ENCODE measurements at regions not wholly inside any gene's neighbourhood (a gene's known extent, or its start where the extent isn't known, plus 50 kb on each side); places are given as distances from the start of the nearest gene placed in this dataset.

DNA sequence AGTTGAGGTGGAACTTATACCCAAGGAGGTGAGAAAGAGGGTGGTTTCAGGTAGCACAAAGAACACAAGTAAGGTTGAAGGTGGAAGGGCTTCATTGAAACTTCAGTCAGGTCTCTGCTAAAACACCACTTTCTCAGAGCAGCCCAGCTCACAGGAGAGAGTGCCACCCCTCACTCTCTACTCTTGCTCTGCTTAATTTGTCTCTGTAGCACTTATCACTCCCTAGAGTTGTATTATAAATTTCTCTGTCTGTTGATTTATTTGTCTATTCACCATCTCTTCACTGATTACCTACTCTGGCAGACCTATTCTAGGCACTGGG is 353.8 kb upstream of the CNR1 start:
- Histone ChIP-seq H3K4me3 (ENCODE audit: insufficient read length, low read depth) (no peak overlapping the region), H3K9me3 (ENCODE audit: insufficient read depth, low read length) (no peaks in the 10 kb centered on the region), H3K9ac (ENCODE audit: insufficient read length, low read depth) (no peak overlapping the region), H3K4me1 (ENCODE audit: insufficient read depth, insufficient read length) (no peaks in the 10 kb centered on the region), H3K36me3 (ENCODE audit: insufficient read depth, insufficient read length, low read length) (no peaks in the 10 kb centered on the region), H3K27me3 (ENCODE audit: insufficient read depth, insufficient read length) (no peaks in the 10 kb centered on the region)
- no peak for TF ChIP-seq SUZ12 (IDR thresholded peaks at IDR 0.05; ENCODE audit: extremely low read depth, insufficient read depth, insufficient read length)
- TF ChIP-seq ZNF274 (IDR thresholded peaks at IDR 0.05; ENCODE audit: low read depth, low read length) = no peak
- TF ChIP-seq YY1 (IDR thresholded peaks at IDR 0.05; ENCODE audit: insufficient read depth, insufficient read length) = no peak
- DNase-seq (ENCODE audit: low read depth, low spot score) = no peak

GRCh38 chr6:88519301-88520016 is 353.3 kb upstream of the CNR1 start:
- H3K27me3 ChIP-seq (ENCODE audit: insufficient read depth, insufficient read length) = no peaks in the 10 kb centered on the region
- DNase-seq (ENCODE audit: low read depth, low spot score) = no peak
- no peaks in the 10 kb centered on the region for H3K9me3 ChIP-seq (ENCODE audit: insufficient read depth, low read length)
- TF ChIP-seq YY1 (IDR thresholded peaks at IDR 0.05; ENCODE audit: insufficient read depth, insufficient read length) (no peak), ZNF274 (IDR thresholded peaks at IDR 0.05; ENCODE audit: low read depth, low read length) (no peak), SUZ12 (IDR thresholded peaks at IDR 0.05; ENCODE audit: extremely low read depth, insufficient read depth, insufficient read length) (no peak)
- no peaks in the 10 kb centered on the region for H3K36me3 ChIP-seq (ENCODE audit: insufficient read depth, insufficient read length, low read length)
- H3K4me3 ChIP-seq (ENCODE audit: insufficient read length, low read depth) = no peak overlapping the region
- H3K4me1 ChIP-seq (ENCODE audit: insufficient read depth, insufficient read length) = no peaks in the 10 kb centered on the region
- no peak overlapping the region for H3K9ac ChIP-seq (ENCODE audit: insufficient read length, low read depth)

DNA sequence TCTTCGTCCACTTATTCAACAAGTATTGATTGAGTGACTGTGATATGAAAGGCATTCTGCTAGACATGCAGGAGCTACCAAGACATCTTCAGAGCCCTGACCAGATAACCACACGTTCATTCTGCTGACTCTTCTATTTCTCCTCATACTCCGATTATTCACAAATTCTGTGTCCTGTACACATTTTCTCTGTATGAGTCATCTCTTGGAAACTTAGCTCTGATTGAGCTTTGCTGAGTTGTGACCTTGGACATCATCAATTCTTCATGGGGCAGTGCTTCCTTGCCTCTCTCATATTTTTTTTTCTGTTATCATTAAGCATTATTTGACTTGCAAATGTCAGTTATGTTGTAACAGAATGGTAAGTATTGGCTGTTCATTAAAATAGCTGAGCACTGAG is 351.6 kb upstream of the CNR1 start:
- Histone ChIP-seq H3K9me3 (ENCODE audit: insufficient read depth, low read length) (no peaks in the 10 kb centered on the region), H3K9ac (ENCODE audit: insufficient read length, low read depth) (no peak overlapping the region), H3K27me3 (ENCODE audit: insufficient read depth, insufficient read length) (no peaks in the 10 kb centered on the region), H3K4me3 (ENCODE audit: insufficient read length, low read depth) (no peak overlapping the region), H3K4me1 (ENCODE audit: insufficient read depth, insufficient read length) (no peaks in the 10 kb centered on the region), H3K36me3 (ENCODE audit: insufficient read depth, insufficient read length, low read length) (no peaks in the 10 kb centered on the region)
- DNase-seq (ENCODE audit: low read depth, low spot score) = no peak
- TF ChIP-seq SUZ12 (IDR thresholded peaks at IDR 0.05; ENCODE audit: extremely low read depth, insufficient read depth, insufficient read length) (no peak), YY1 (IDR thresholded peaks at IDR 0.05; ENCODE audit: insufficient read depth, insufficient read length) (no peak), ZNF274 (IDR thresholded peaks at IDR 0.05; ENCODE audit: low read depth, low read length) (no peak)

DNA sequence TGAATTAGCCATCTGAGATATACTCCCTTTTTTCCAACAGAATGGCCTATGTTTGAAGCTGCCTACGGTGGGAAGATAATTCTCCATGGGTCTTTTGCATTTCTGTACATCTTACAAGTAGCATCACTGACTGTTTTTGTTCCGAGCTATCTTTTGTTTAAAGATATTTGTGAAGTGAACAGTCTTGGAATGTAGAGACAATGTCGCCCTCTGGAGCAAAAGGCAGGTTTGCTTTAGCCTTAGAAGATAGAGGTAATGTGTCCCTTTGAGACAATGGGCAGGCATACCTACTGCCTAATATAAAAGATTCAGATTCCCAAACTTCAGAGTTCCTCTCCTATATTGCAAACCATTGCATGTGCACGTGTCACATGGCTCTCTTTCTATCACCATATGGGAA is 347.8 kb upstream of the CNR1 start:
- Histone ChIP-seq H3K27me3 (ENCODE audit: insufficient read depth, insufficient read length) (no peaks in the 10 kb centered on the region), H3K9ac (ENCODE audit: insufficient read length, low read depth) (no peak overlapping the region), H3K4me1 (ENCODE audit: insufficient read depth, insufficient read length) (no peaks in the 10 kb centered on the region), H3K9me3 (ENCODE audit: insufficient read depth, low read length) (no peaks in the 10 kb centered on the region), H3K4me3 (ENCODE audit: insufficient read length, low read depth) (no peak overlapping the region), H3K36me3 (ENCODE audit: insufficient read depth, insufficient read length, low read length) (no peaks in the 10 kb centered on the region)
- TF ChIP-seq SUZ12 (IDR thresholded peaks at IDR 0.05; ENCODE audit: extremely low read depth, insufficient read depth, insufficient read length) (no peak), ZNF274 (IDR thresholded peaks at IDR 0.05; ENCODE audit: low read depth, low read length) (no peak), YY1 (IDR thresholded peaks at IDR 0.05; ENCODE audit: insufficient read depth, insufficient read length) (no peak)
- DNase-seq (ENCODE audit: low read depth, low spot score) = no peak

- no peak overlapping the region for H3K9ac ChIP-seq (ENCODE audit: insufficient read length, low read depth)
- no peaks in the 10 kb centered on the region for H3K27me3 ChIP-seq (ENCODE audit: insufficient read depth, insufficient read length)
- H3K4me1 ChIP-seq (ENCODE audit: insufficient read depth, insufficient read length) = no peaks in the 10 kb centered on the region
- no peak overlapping the region for H3K4me3 ChIP-seq (ENCODE audit: insufficient read length, low read depth)
- H3K36me3 ChIP-seq (ENCODE audit: insufficient read depth, insufficient read length, low read length) = no peaks in the 10 kb centered on the region
- TF ChIP-seq ZNF274 (IDR thresholded peaks at IDR 0.05; ENCODE audit: low read depth, low read length) (no peak), YY1 (IDR thresholded peaks at IDR 0.05; ENCODE audit: insufficient read depth, insufficient read length) (no peak), SUZ12 (IDR thresholded peaks at IDR 0.05; ENCODE audit: extremely low read depth, insufficient read depth, insufficient read length) (no peak)
- no peaks in the 10 kb centered on the region for H3K9me3 ChIP-seq (ENCODE audit: insufficient read depth, low read length)
- no peak for DNase-seq (ENCODE audit: low read depth, low spot score)
Measured at GRCh38 chr6:88513471-88513870, 347.3 kb upstream of the CNR1 start.

GRCh38 chr6:88512951-88513350 is 346.8 kb upstream of the CNR1 start:
- Histone ChIP-seq H3K4me1 (ENCODE audit: insufficient read depth, insufficient read length) (no peaks in the 10 kb centered on the region), H3K9me3 (ENCODE audit: insufficient read depth, low read length) (no peaks in the 10 kb centered on the region), H3K9ac (ENCODE audit: insufficient read length, low read depth) (no peak overlapping the region), H3K36me3 (ENCODE audit: insufficient read depth, insufficient read length, low read length) (no peaks in the 10 kb centered on the region), H3K27me3 (ENCODE audit: insufficient read depth, insufficient read length) (no peaks in the 10 kb centered on the region), H3K4me3 (ENCODE audit: insufficient read length, low read depth) (no peak overlapping the region)
- TF ChIP-seq YY1 (IDR thresholded peaks at IDR 0.05; ENCODE audit: insufficient read depth, insufficient read length) (no peak), ZNF274 (IDR thresholded peaks at IDR 0.05; ENCODE audit: low read depth, low read length) (no peak), SUZ12 (IDR thresholded peaks at IDR 0.05; ENCODE audit: extremely low read depth, insufficient read depth, insufficient read length) (no peak)
- DNase-seq (ENCODE audit: low read depth, low spot score) = no peak

- H3K36me3 ChIP-seq (ENCODE audit: insufficient read depth, insufficient read length, low read length) = no peaks in the 10 kb centered on the region
- no peak for TF ChIP-seq YY1 (IDR thresholded peaks at IDR 0.05; ENCODE audit: insufficient read depth, insufficient read length)
- TF ChIP-seq SUZ12 (IDR thresholded peaks at IDR 0.05; ENCODE audit: extremely low read depth, insufficient read depth, insufficient read length) = no peak
- TF ChIP-seq ZNF274 (IDR thresholded peaks at IDR 0.05; ENCODE audit: low read depth, low read length) = no peak
- H3K9me3 ChIP-seq (ENCODE audit: insufficient read depth, low read length) = no peaks in the 10 kb centered on the region
- H3K9ac ChIP-seq (ENCODE audit: insufficient read length, low read depth) = no peak overlapping the region
- H3K4me3 ChIP-seq (ENCODE audit: insufficient read length, low read depth) = no peak overlapping the region
- no peak for DNase-seq (ENCODE audit: low read depth, low spot score)
- no peaks in the 10 kb centered on the region for H3K4me1 ChIP-seq (ENCODE audit: insufficient read depth, insufficient read length)
- no peaks in the 10 kb centered on the region for H3K27me3 ChIP-seq (ENCODE audit: insufficient read depth, insufficient read length)
Measured at GRCh38 chr6:88502391-88502790, 336.2 kb upstream of the CNR1 start.

All from NT2/D1 (cell line).